ENCODE measurements at regions not wholly inside any gene's neighbourhood (a gene's known extent, or its start where the extent isn't known, plus 50 kb on each side); places are given as distances from the start of the nearest gene placed in this dataset.
"Not testable (repeated sequence)": the region's sequence is repeated elsewhere in the genome, so short reads cannot be mapped to it uniquely, and the experiment has no call there.

GRCh38 chr10:55237462-55237861 lies 436.4 kb upstream of the PCDH15 start:
- DNase-seq: no peak

GRCh38 chr10:55233505-55233904 lies 432.5 kb upstream of the PCDH15 start:
- no peak for DNase-seq

GRCh38 chr10:55233090-55233489 lies 432.1 kb upstream of the PCDH15 start:
- no peak for DNase-seq

GRCh38 chr10:55232553-55232952 lies 431.5 kb upstream of the PCDH15 start:
- DNase-seq: no peak

- DNase-seq: no peak
Measured at GRCh38 chr10:55227967-55228366, 426.9 kb upstream of the PCDH15 start.

- DNase-seq: no peak
Measured at GRCh38 chr10:55224007-55224781, 423.2 kb upstream of the PCDH15 start.

- DNase-seq: no peak
Measured at GRCh38 chr10:55223352-55223751, 422.3 kb upstream of the PCDH15 start.

- no peak for DNase-seq
Measured at GRCh38 chr10:55220975-55221374, 419.9 kb upstream of the PCDH15 start.

- DNase-seq: no peak
Measured at GRCh38 chr10:55215699-55216098, 414.7 kb upstream of the PCDH15 start.

GRCh38 chr10:55214608-55215007 lies 413.6 kb upstream of the PCDH15 start:
- no peak for DNase-seq

- DNase-seq: no peak
Measured at GRCh38 chr10:55212051-55212450, 411.0 kb upstream of the PCDH15 start.

- DNase-seq: no peak
Measured at GRCh38 chr10:55203874-55204273, 402.8 kb upstream of the PCDH15 start.

- DNase-seq: no peak
Measured at GRCh38 chr10:55203319-55203718, 402.3 kb upstream of the PCDH15 start.

- no peak for DNase-seq
Measured at GRCh38 chr10:55200020-55200419, 399.0 kb upstream of the PCDH15 start.

GRCh38 chr10:55191236-55191860 lies 390.3 kb upstream of the PCDH15 start:
- DNase-seq: no peak

- no peak for DNase-seq
Measured at GRCh38 chr10:55183993-55184392, 383.0 kb upstream of the PCDH15 start.

- DNase-seq: no peak
Measured at GRCh38 chr10:55180357-55180756, 379.3 kb upstream of the PCDH15 start.

GRCh38 chr10:55174419-55174818 lies 373.4 kb upstream of the PCDH15 start:
- no peak for DNase-seq

- no peak for DNase-seq
Measured at GRCh38 chr10:55169493-55169892, 368.5 kb upstream of the PCDH15 start.

GRCh38 chr10:55168343-55168742 lies 367.3 kb upstream of the PCDH15 start:
- DNase-seq: no peak

GRCh38 chr10:55163388-55163979 lies 362.5 kb upstream of the PCDH15 start:
- DNase-seq: no peak

GRCh38 chr10:55162321-55162720 lies 361.3 kb upstream of the PCDH15 start:
- not testable (repeated sequence) for DNase-seq

- no peak for DNase-seq
Measured at GRCh38 chr10:55160655-55161283, 359.7 kb upstream of the PCDH15 start.
